ENCODE measurements at regions not wholly inside any gene's neighbourhood (a gene's known extent, or its start where the extent isn't known, plus 50 kb on each side); places are given as distances from the start of the nearest gene placed in this dataset.

DNA sequence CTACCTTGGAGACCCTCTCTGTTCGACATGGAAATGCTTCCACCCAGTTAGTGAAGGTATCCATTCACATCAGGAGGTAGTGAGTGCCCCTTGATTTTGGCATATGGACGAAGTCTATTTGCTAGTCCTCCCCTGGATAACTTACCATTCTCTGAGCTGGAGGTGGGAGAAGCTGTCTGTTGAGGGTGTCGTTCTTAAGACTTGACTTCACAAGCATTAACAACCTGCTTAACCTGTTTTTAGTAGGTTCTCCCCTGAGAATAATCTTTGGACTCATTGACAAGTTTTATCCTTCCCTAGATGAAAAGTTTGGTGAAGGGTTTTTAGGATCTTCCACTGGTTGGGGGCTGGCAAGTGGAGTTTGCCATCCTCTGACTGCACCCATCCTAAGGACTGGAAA is 1053.8 kb upstream of the CNTN5 start:
- H2AFZ ChIP-seq (ENCODE audit: control insufficient read depth, low read length): no peak overlapping the region
- H3K4me1 ChIP-seq (ENCODE audit: control insufficient read depth, extremely low read depth, insufficient read depth, low read length): peaks cover 29% of the 10 kb centered on the region
- no peaks in the 10 kb centered on the region for H3K9me3 ChIP-seq (ENCODE audit: control insufficient read depth, low read depth, low read length)
- no peaks in the 10 kb centered on the region for H3K79me2 ChIP-seq (ENCODE audit: control insufficient read depth, insufficient read depth, low read length)
- H3K36me3 ChIP-seq (ENCODE audit: control insufficient read depth in 2 of 2, extremely low read depth in 1 of 2, insufficient read depth in 2 of 2, low read length in 2 of 2): no peaks in the 10 kb centered on the region
- H4K20me1 ChIP-seq (ENCODE audit: control insufficient read depth, extremely low read depth, insufficient read depth, low read length): no peaks in the 10 kb centered on the region
- FAIRE-seq (no peak), DNase-seq (ENCODE audit: low read depth, low spot score) (no peak)
- H3K4me2 ChIP-seq (ENCODE audit: control insufficient read depth, extremely low read depth, insufficient read depth, low read depth, low read length): no peak overlapping the region
- H3K9ac ChIP-seq (ENCODE audit: control insufficient read depth, extremely low read depth, insufficient read depth, low read length): no peak overlapping the region
- dilution Hi-C loops (cut with MboI; ENCODE audit: extremely low pct_ligation_motif_present, low sequenced_read_pairs): no loop called here
- H3K4me3 ChIP-seq (ENCODE audit: control insufficient read depth in 2 of 3, extremely low read depth in 1 of 3, insufficient read depth in 2 of 3, low read depth in 1 of 3, low read length in 3 of 3): no peak overlapping the region
- no peaks in the 10 kb centered on the region for H3K9me1 ChIP-seq (ENCODE audit: control insufficient read depth, extremely low read depth, insufficient read depth, low read length)
- H3K27me3 ChIP-seq (ENCODE audit: control insufficient read depth, extremely low read depth, insufficient read depth, low read length): no peaks in the 10 kb centered on the region
- TF ChIP-seq EZH2 (IDR thresholded peaks at IDR 0.05; ENCODE audit: low read length) (no peak), CTCF (optimal IDR thresholded peaks at IDR 0.05 in 1 of 3, IDR thresholded peaks at IDR 0.05 in 1 of 3, conservative IDR thresholded peaks at IDR 0.05 in 1 of 3; ENCODE audit: extremely low read depth in 1 of 3, insufficient read depth in 2 of 3, low read length in 3 of 3) (no peak)
- H3K27ac ChIP-seq (ENCODE audit: control insufficient read depth, insufficient read depth, low read length): peak overlapping the region; percentile 16

- Histone ChIP-seq H3K79me2 (ENCODE audit: control insufficient read depth, insufficient read depth, low read length) (no peaks in the 10 kb centered on the region), H3K9me3 (ENCODE audit: control insufficient read depth, low read depth, low read length) (no peaks in the 10 kb centered on the region), H3K4me1 (ENCODE audit: control insufficient read depth, extremely low read depth, insufficient read depth, low read length) (peaks cover 29% of the 10 kb centered on the region), H2AFZ (ENCODE audit: control insufficient read depth, low read length) (peak overlapping the region; percentile 43), H3K27me3 (ENCODE audit: control insufficient read depth, extremely low read depth, insufficient read depth, low read length) (no peaks in the 10 kb centered on the region), H3K27ac (ENCODE audit: control insufficient read depth, insufficient read depth, low read length) (peak overlapping the region; percentile 15), H3K9me1 (ENCODE audit: control insufficient read depth, extremely low read depth, insufficient read depth, low read length) (no peaks in the 10 kb centered on the region), H3K36me3 (ENCODE audit: control insufficient read depth in 2 of 2, extremely low read depth in 1 of 2, insufficient read depth in 2 of 2, low read length in 2 of 2) (no peaks in the 10 kb centered on the region), H3K4me3 (ENCODE audit: control insufficient read depth in 2 of 3, extremely low read depth in 1 of 3, insufficient read depth in 2 of 3, low read depth in 1 of 3, low read length in 3 of 3) (no peak overlapping the region), H3K4me2 (ENCODE audit: control insufficient read depth, extremely low read depth, insufficient read depth, low read depth, low read length) (peak overlapping the region; percentile 20), H3K9ac (ENCODE audit: control insufficient read depth, extremely low read depth, insufficient read depth, low read length) (no peak overlapping the region), H4K20me1 (ENCODE audit: control insufficient read depth, extremely low read depth, insufficient read depth, low read length) (no peaks in the 10 kb centered on the region)
- TF ChIP-seq CTCF (optimal IDR thresholded peaks at IDR 0.05 in 1 of 3, IDR thresholded peaks at IDR 0.05 in 1 of 3, conservative IDR thresholded peaks at IDR 0.05 in 1 of 3; ENCODE audit: extremely low read depth in 1 of 3, insufficient read depth in 2 of 3, low read length in 3 of 3) (no peak), EZH2 (IDR thresholded peaks at IDR 0.05; ENCODE audit: low read length) (no peak)
- FAIRE-seq: no peak
- no peak for DNase-seq (ENCODE audit: low read depth, low spot score)
- dilution Hi-C loops (cut with MboI; ENCODE audit: extremely low pct_ligation_motif_present, low sequenced_read_pairs): no loop called here
Observed at GRCh38 chr11:97968071-97968470, 1052.7 kb upstream of the CNTN5 start.
